ENCODE measurements at regions not wholly inside any gene's neighbourhood (a gene's known extent, or its start where the extent isn't known, plus 50 kb on each side); places are given as distances from the start of the nearest gene placed in this dataset.

DNA sequence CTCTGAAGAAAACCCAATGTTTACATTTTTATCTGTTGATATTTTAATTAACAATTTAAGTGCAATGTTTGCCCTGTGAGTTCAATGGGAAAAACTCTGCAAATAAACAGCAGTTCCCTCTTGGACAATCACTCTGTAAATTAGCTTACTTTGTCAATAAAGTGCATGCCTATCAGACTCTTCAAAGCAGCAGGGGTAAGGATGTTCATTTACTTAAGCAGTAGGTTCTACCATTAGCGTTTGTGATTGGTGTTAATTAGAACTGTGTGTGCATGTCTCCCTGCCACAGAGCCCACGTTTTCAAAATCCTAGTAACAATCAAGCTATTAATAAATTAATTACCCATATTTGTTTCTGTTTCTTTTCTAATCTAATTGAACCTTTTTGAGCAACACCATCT is 1921.6 kb upstream of the WWC1 start:
- H3K4me3 ChIP-seq (ENCODE audit: low read depth, low read length), result no peak overlapping the region

DNA sequence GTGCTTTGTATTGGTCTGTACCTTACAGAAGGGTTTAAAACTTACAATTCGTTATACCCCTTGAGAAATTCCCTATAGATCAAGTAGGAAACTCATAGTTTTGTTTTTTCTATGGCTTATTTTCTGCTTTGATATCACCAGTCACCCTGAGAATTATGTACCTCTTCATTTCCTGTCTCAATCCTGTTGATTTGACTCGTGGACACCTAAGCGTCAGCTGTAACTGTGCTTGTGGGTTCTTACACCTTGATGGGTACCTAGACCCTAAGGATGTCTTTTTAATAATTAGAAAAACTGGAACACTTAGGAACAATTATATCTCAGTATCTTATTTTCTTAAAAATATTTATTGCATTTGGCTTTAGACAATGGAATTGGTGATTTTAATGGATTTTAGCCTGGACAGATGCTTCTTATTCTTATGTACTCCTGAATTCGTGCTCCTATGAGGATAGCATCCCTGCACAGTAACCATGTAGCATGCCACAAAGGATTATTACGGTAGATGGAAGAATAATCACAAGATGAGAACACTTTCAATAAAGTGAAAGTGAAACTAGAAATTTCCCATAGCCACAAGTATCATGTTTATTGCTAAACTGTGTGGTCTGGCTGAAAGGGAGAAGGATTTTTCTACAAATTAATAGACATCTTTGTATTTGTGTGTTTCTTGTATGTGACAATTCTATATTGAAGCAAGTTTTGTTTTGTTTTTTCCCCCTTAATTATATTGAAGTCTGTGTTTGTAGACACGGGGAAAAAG is 1920.3 kb upstream of the WWC1 start:
- TF ChIP-seq, protein P1, sequence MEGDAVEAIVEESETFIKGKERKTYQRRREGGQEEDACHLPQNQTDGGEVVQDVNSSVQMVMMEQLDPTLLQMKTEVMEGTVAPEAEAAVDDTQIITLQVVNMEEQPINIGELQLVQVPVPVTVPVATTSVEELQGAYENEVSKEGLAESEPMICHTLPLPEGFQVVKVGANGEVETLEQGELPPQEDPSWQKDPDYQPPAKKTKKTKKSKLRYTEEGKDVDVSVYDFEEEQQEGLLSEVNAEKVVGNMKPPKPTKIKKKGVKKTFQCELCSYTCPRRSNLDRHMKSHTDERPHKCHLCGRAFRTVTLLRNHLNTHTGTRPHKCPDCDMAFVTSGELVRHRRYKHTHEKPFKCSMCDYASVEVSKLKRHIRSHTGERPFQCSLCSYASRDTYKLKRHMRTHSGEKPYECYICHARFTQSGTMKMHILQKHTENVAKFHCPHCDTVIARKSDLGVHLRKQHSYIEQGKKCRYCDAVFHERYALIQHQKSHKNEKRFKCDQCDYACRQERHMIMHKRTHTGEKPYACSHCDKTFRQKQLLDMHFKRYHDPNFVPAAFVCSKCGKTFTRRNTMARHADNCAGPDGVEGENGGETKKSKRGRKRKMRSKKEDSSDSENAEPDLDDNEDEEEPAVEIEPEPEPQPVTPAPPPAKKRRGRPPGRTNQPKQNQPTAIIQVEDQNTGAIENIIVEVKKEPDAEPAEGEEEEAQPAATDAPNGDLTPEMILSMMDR (IDR thresholded peaks at IDR 0.05; ENCODE audit: control insufficient read depth, extremely low read depth, insufficient read depth), result no peak
- no peak for DNase-seq (ENCODE audit: low read depth)
- no peak overlapping the region for H3K4me3 ChIP-seq (ENCODE audit: low read depth, low read length)

More for the DNA sequence above, 1921.6 kb upstream of the WWC1 start:
- no peak for DNase-seq (ENCODE audit: low read depth)
- TF ChIP-seq, protein P1 (IDR thresholded peaks at IDR 0.05; ENCODE audit: control insufficient read depth, extremely low read depth, insufficient read depth), result no peak

DNA sequence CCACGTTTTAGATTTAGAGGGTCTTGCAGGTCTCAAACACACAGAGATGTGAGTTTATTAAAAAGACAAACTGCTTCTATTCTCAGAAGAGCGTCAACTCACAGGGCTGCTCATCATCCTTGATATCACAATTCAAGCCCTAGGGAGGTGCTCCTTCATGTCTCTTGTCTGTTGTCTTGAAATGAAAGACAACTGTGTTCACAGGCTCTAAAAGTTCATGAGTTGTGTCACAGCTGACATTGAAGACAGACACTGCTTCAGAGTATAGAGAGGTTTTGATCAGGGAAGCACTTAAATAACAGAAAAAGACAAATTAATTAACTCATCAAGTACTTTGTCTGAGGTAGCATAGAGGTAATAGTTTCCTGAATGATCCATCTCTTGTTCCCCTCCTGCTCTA is 1917.6 kb upstream of the WWC1 start:
- H3K4me3 ChIP-seq (ENCODE audit: low read depth, low read length), result no peak overlapping the region
- TF ChIP-seq, protein P1 (IDR thresholded peaks at IDR 0.05; ENCODE audit: control insufficient read depth, extremely low read depth, insufficient read depth), result no peak
- DNase-seq (ENCODE audit: low read depth), result no peak

DNA sequence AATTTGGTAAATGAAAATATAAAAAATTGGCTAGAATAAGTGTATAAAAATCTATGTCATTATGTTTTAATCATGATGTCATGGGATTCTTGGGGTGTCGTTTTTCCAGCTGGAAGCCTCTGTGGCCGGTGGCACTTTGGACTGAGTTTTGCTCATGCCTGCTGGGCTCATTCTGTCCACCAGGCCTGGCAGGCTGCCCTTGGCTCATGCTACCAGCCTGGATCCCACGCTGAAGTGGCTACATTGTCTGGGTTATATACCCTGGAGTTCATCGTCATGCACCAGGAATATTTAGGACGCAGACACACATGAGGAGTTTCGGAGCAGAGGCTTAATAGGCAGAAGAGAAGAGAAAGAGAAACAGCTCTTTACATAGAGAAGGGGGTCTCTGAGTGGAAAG is 1913.7 kb upstream of the WWC1 start:
- TF ChIP-seq, protein P1 (IDR thresholded peaks at IDR 0.05; ENCODE audit: control insufficient read depth, extremely low read depth, insufficient read depth), result no peak
- H3K4me3 ChIP-seq (ENCODE audit: low read depth, low read length), result no peak overlapping the region
- DNase-seq (ENCODE audit: low read depth), result no peak

DNA sequence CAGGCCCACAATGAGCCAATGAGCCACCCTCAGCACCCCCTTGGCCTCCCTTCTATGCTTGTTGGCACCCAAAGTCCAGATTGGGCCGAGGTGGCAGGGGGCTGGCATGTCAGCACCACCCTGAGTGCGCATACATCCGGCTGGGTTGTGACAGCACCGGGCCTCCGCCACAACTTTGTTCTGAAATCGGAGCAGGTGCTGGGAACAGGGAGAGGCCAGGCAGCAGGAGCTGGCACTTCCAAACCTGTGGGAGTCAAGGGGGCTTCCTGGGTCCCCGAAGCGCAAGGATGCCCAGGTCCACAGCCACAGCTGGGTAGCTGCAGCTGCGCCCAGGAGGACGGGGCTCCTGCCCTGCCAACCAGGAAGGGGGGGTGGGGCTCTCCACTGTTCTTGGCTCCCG is 1911.9 kb upstream of the WWC1 start:
- TF ChIP-seq, protein P1 (IDR thresholded peaks at IDR 0.05; ENCODE audit: control insufficient read depth, extremely low read depth, insufficient read depth), result no peak
- no peak overlapping the region for H3K4me3 ChIP-seq (ENCODE audit: low read depth, low read length)
- DNase-seq (ENCODE audit: low read depth), result no peak

DNA sequence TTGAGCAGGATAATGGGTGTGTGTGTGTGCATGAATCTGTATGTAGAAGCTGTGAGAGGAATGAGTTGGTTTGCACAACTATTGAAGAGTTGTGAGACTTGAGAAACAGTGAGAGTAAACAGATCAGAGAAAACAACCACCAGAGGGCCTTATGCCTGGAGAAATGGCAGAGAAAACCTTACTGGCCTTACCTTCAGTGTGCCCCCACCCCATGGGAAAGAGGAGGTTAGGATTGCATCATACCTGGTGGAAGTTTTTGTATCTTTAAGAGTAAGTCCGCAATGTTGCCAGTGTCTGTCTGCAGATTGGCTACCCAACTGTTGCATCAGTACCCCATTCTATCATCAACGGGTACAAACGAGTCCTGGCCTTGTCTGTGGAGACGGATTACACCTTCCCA is 1909.4 kb upstream of the WWC1 start:
- TF ChIP-seq, protein P1 (IDR thresholded peaks at IDR 0.05; ENCODE audit: control insufficient read depth, extremely low read depth, insufficient read depth), result 0 out of 2 replicates have a peak, but pooled peaks have one; percentile 16
- DNase-seq (ENCODE audit: low read depth), result no peak
- H3K4me3 ChIP-seq (ENCODE audit: low read depth, low read length), result no peak overlapping the region

DNA sequence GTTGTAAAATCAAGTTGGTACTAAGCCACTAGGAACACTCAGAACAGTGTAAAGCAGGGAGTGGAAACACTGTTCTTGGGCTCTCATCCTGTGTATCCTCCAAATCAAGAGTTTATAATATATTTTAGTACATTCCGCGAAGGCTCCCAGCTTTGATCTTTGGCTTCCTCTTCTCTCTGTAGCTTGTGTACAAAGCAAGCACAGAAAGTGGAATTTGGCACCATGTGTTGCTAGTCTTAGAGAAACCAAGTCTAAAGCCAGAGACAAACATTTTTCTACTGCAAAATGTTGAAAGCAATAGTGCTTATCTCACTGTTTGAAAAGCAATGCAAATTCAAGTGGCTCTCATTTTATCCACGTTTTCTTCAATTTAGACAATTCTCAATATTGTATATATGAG is 1893.3 kb upstream of the WWC1 start:
- TF ChIP-seq, protein P1 (IDR thresholded peaks at IDR 0.05; ENCODE audit: control insufficient read depth, extremely low read depth, insufficient read depth), result no peak
- no peak overlapping the region for H3K4me3 ChIP-seq (ENCODE audit: low read depth, low read length)
- no peak for DNase-seq (ENCODE audit: low read depth)

All from LNCaP clone FGC (cell line).